Fibroblast of lung (primary cell): ENCODE measurements at regions not wholly inside any gene's neighbourhood (a gene's known extent, or its start where the extent isn't known, plus 50 kb on each side); places are given as distances from the start of the nearest gene placed in this dataset.
"Not testable (repeated sequence)": the region's sequence is repeated elsewhere in the genome, so short reads cannot be mapped to it uniquely, and the experiment has no call there.

ENCODE experiments used
- DNase-seq, 2 donors: peaks; one replicate each; pipeline versions ENCODE4 v3.0.0 to v3.0.0-alpha.2; 2010; ENCODE audit warnings: low read depth in 2 of 2
- H2AFZ ChIP-seq: 2 replicates; pipeline ENCODE4 v1.5.1; 2012; ENCODE audit warnings: low read length, control low read depth, inconsistent platforms
- H3K27ac ChIP-seq: 2 replicates; pipeline ENCODE4 v1.5.1; 2011; ENCODE audit warnings: low read length, control low read depth; ENCODE audit not compliant: insufficient read depth
- H3K27me3 ChIP-seq: 2 replicates; pipeline ENCODE4 v1.5.1; 2011; ENCODE audit warnings: mild to moderate bottlenecking, low read length; ENCODE audit not compliant: control insufficient read depth, insufficient read depth
- H3K36me3 ChIP-seq: 2 replicates; pipeline ENCODE4 v1.5.1; 2011; ENCODE audit warnings: low read length; ENCODE audit not compliant: control insufficient read depth, insufficient read depth
- H3K4me1 ChIP-seq: 2 replicates; pipeline ENCODE4 v1.5.1; 2011; ENCODE audit warnings: low read length; ENCODE audit not compliant: control insufficient read depth, insufficient read depth; ENCODE audit errors: extremely low read depth
- H3K4me2 ChIP-seq: 2 replicates; pipeline ENCODE4 v1.5.1; 2011; ENCODE audit warnings: low read length, control low read depth; ENCODE audit not compliant: insufficient read depth; ENCODE audit errors: extremely low read depth
- H3K4me3 ChIP-seq, 4 experiments: fragments of 200-600 bp in 1 of 4; sonication (generic) in 1 of 4; replicated peaks in 1 of 4; 2 replicates each; pipeline ENCODE4 v1.5.1; 2011 to 2016; ENCODE audit warnings: low read length in 4 of 4, low read depth in 3 of 4, mild to moderate bottlenecking in 3 of 4, control low read depth in 2 of 4, inconsistent platforms in 1 of 4, mixed read lengths in 1 of 4; ENCODE audit not compliant: insufficient read depth in 1 of 4; ENCODE audit errors: control extremely low read depth in 1 of 4
- H3K79me2 ChIP-seq: 2 replicates; pipeline ENCODE4 v1.5.1; 2012; ENCODE audit warnings: mild to moderate bottlenecking, low read length, inconsistent platforms; ENCODE audit not compliant: control insufficient read depth, insufficient read depth
- H3K9ac ChIP-seq: 2 replicates; pipeline ENCODE4 v1.5.1; 2011; ENCODE audit warnings: mild to moderate bottlenecking, low read length, control low read depth; ENCODE audit not compliant: insufficient read depth
- H3K9me3 ChIP-seq: 2 replicates; pipeline ENCODE4 v1.5.1; 2012; ENCODE audit warnings: low read depth, low read length; ENCODE audit not compliant: control insufficient read depth, insufficient read depth
- H4K20me1 ChIP-seq: 2 replicates; pipeline ENCODE4 v1.5.1; 2011; ENCODE audit warnings: low read length; ENCODE audit not compliant: control insufficient read depth, insufficient read depth; ENCODE audit errors: extremely low read depth
- CTCF ChIP-seq, 2 donors: IDR thresholded peaks in 1 of 2; conservative IDR thresholded peaks in 1 of 2; 1 replicate in 1 of 2; 2 replicates in 1 of 2; pipeline ENCODE4 v1.5.1; 2011 to 2012; ENCODE audit warnings: low read length in 2 of 2, control low read depth in 1 of 2, inconsistent platforms in 1 of 2, low read depth in 1 of 2, mild to moderate bottlenecking in 1 of 2
- EZH2 ChIP-seq: IDR thresholded peaks from 2 replicates; pipeline ENCODE4 v1.5.1; 2012; ENCODE audit warnings: low read length, control low read depth, mild to moderate bottlenecking; ENCODE audit errors: missing control alignments

- Histone ChIP-seq H3K27me3 (no peaks in the 10 kb centered on the region), H3K4me2 (no peak overlapping the region), H3K4me3 (no peak overlapping the region), H3K9ac (no peak overlapping the region), H3K36me3 (no peaks in the 10 kb centered on the region), H3K9me3 (no peaks in the 10 kb centered on the region), H3K79me2 (no peaks in the 10 kb centered on the region), H3K27ac (no peak overlapping the region), H4K20me1 (no peaks in the 10 kb centered on the region), H2AFZ (no peak overlapping the region), H3K4me1 (no peaks in the 10 kb centered on the region)
- no peak for DNase-seq
- TF ChIP-seq EZH2 = no peak
- no peak for TF ChIP-seq CTCF (conservative IDR thresholded peaks at IDR 0.05 in 1 of 2, IDR thresholded peaks at IDR 0.05 in 1 of 2; ENCODE audit: low read depth in 1 of 2, low read length in 2 of 2)
Measured at GRCh38 chrX:131874300-131874699, 148.8 kb upstream of the STK26 start.

GRCh38 chrX:131875827-131876226 lies 147.3 kb upstream of the STK26 start:
- H2AFZ ChIP-seq, H3K9ac ChIP-seq, H3K79me2 ChIP-seq, DNase-seq, H3K4me2 ChIP-seq, H3K27ac ChIP-seq, H3K4me1 ChIP-seq, H3K9me3 ChIP-seq, H3K36me3 ChIP-seq, H3K4me3 ChIP-seq, H4K20me1 ChIP-seq, H3K27me3 ChIP-seq: not testable (repeated sequence)

GRCh38 chrX:131881194-131881593 lies 141.9 kb upstream of the STK26 start:
- Histone ChIP-seq H3K27ac (no peak overlapping the region), H3K9me3 (no peaks in the 10 kb centered on the region), H3K4me3 (no peak overlapping the region), H3K4me1 (no peaks in the 10 kb centered on the region), H3K27me3 (no peaks in the 10 kb centered on the region), H3K36me3 (no peaks in the 10 kb centered on the region), H4K20me1 (no peaks in the 10 kb centered on the region), H2AFZ (no peak overlapping the region), H3K79me2 (no peaks in the 10 kb centered on the region), H3K4me2 (no peak overlapping the region), H3K9ac (no peak overlapping the region)
- no peak for DNase-seq
- TF ChIP-seq EZH2 = no peak
- TF ChIP-seq CTCF (conservative IDR thresholded peaks at IDR 0.05 in 1 of 2, IDR thresholded peaks at IDR 0.05 in 1 of 2; ENCODE audit: low read depth in 1 of 2, low read length in 2 of 2) = no peak

GRCh38 chrX:131885042-131885441 lies 138.1 kb upstream of the STK26 start:
- not testable (repeated sequence) for H3K27me3 ChIP-seq, H3K4me2 ChIP-seq, DNase-seq, H3K79me2 ChIP-seq, H3K27ac ChIP-seq, H3K4me3 ChIP-seq, H2AFZ ChIP-seq, H3K9me3 ChIP-seq, H3K4me1 ChIP-seq, H3K36me3 ChIP-seq, H3K9ac ChIP-seq, H4K20me1 ChIP-seq

- H4K20me1 ChIP-seq, H3K4me1 ChIP-seq, H3K4me2 ChIP-seq, H3K27ac ChIP-seq, DNase-seq, H3K79me2 ChIP-seq, H2AFZ ChIP-seq, H3K9ac ChIP-seq, H3K36me3 ChIP-seq, H3K27me3 ChIP-seq, H3K9me3 ChIP-seq, H3K4me3 ChIP-seq: not testable (repeated sequence)
Measured at GRCh38 chrX:131893857-131894256, 129.2 kb upstream of the STK26 start.
